ENCODE measurements at regions not wholly inside any gene's neighbourhood (a gene's known extent, or its start where the extent isn't known, plus 50 kb on each side); places are given as distances from the start of the nearest gene placed in this dataset.

GRCh38 chr11:116694815-116695590 is 77.8 kb downstream of the BUD13 start:
- H3K27me3 ChIP-seq: peaks cover 0 to 9% of the 10 kb centered on the region in 2 donors
- no peak overlapping the region for H3K27ac ChIP-seq
- H3K36me3 ChIP-seq: no peaks in the 10 kb centered on the region
- no peak overlapping the region for H3K4me3 ChIP-seq
- H3K4me1 ChIP-seq: no peaks in the 10 kb centered on the region
- WGBS, 2 donors: 87 to 88% methylated on average over 13 to 14 of the region's 14 CpGs
- TF ChIP-seq EP300 (IDR thresholded peaks at IDR 0.05): no peak
- no peak for TF ChIP-seq CTCF (IDR thresholded peaks at IDR 0.05)
- TF ChIP-seq POLR2A (IDR thresholded peaks at IDR 0.05): no peak
- H3K9me3 ChIP-seq: no peaks in the 10 kb centered on the region
- DNase-seq (ENCODE audit: low spot score in 2 of 2): no peak

- Histone ChIP-seq H3K4me1 (no peaks in the 10 kb centered on the region), H3K36me3 (no peaks in the 10 kb centered on the region)
- DNase-seq (ENCODE audit: low spot score in 2 of 2): no peak
These were observed 78.5 kb downstream of the BUD13 start for GRCh38 chr11:116694349-116694725.

GRCh38 chr11:116693593-116694348 is 79.0 kb downstream of the BUD13 start:
- H3K36me3 ChIP-seq: no peaks in the 10 kb centered on the region
- no peaks in the 10 kb centered on the region for H3K9me3 ChIP-seq
- 73 to 75% methylated on average over 16 of the region's 16 CpGs for WGBS, 2 donors
- no peak overlapping the region for H3K4me3 ChIP-seq
- DNase-seq (ENCODE audit: low spot score in 2 of 2): no peak
- H3K4me1 ChIP-seq: no peaks in the 10 kb centered on the region
- no peak for TF ChIP-seq POLR2A (IDR thresholded peaks at IDR 0.05)
- no peak for TF ChIP-seq CTCF (IDR thresholded peaks at IDR 0.05)
- TF ChIP-seq EP300 (IDR thresholded peaks at IDR 0.05): no peak
- no peak overlapping the region for H3K27ac ChIP-seq
- H3K27me3 ChIP-seq: peaks cover 0 to 9% of the 10 kb centered on the region in 2 donors

More at GRCh38 chr11:116694349-116694725, 78.5 kb downstream of the BUD13 start:
- no peak for TF ChIP-seq EP300 (IDR thresholded peaks at IDR 0.05)
- TF ChIP-seq POLR2A (IDR thresholded peaks at IDR 0.05): no peak
- TF ChIP-seq CTCF (IDR thresholded peaks at IDR 0.05): no peak
- no peak overlapping the region for H3K4me3 ChIP-seq
- 68 to 79% methylated on average over 2 of the region's 3 CpGs for WGBS, 2 donors
- no peaks in the 10 kb centered on the region for H3K9me3 ChIP-seq
- peaks cover 0 to 9% of the 10 kb centered on the region in 2 donors for H3K27me3 ChIP-seq
- no peak overlapping the region for H3K27ac ChIP-seq

- WGBS, 2 donors: 100% methylated on average over 1 of the region's 1 CpG
- Histone ChIP-seq H3K27ac (no peak overlapping the region), H3K36me3 (no peaks in the 10 kb centered on the region)
These were observed 79.7 kb downstream of the BUD13 start for GRCh38 chr11:116693102-116693570.

More at GRCh38 chr11:116693102-116693570, 79.7 kb downstream of the BUD13 start:
- no peak for TF ChIP-seq POLR2A (IDR thresholded peaks at IDR 0.05)
- TF ChIP-seq CTCF (IDR thresholded peaks at IDR 0.05): no peak
- TF ChIP-seq EP300 (IDR thresholded peaks at IDR 0.05): no peak
- Histone ChIP-seq H3K9me3 (no peaks in the 10 kb centered on the region), H3K4me3 (no peak overlapping the region), H3K27me3 (peaks cover 0 to 9% of the 10 kb centered on the region in 2 donors), H3K4me1 (no peaks in the 10 kb centered on the region)
- no peak for DNase-seq (ENCODE audit: low spot score in 2 of 2)
